ENCODE measurements at regions not wholly inside any gene's neighbourhood (a gene's known extent, or its start where the extent isn't known, plus 50 kb on each side); places are given as distances from the start of the nearest gene placed in this dataset.

DNA sequence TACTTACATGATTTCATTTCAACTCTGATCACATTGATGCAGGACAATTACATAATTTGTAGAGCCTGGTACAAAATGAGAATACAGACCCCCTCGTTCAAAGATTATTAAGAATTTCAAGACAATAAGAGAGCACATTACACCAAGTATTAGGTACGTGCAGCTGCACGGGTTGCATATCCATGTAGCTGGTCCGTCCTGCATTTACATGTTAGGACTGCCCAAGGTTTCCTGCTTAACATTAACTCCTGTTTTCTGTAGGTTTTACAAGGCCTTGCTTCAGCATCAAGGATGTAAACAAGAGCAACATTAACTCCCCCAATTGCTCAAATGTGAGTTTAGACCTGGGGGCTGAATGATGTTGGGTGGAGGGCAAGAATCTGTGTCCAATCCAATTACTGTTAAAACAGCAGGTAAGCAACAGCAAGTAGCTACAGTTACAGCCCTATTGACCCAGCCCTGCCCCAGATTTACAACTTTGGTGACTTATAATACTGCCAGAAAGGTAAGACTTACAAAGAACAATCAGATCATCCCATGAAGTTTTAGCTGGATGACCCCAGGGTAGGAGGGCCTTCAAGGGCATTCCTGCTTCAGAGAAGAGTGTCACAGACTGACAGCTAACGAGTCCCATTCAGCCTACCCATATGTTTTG lies 127.4 kb upstream of the PPP2R3A start:
- Histone ChIP-seq H3K36me3 (no peaks in the 10 kb centered on the region), H3K27ac (no peak overlapping the region), H3K4me3 (no peak overlapping the region), H3K9me3 (no peaks in the 10 kb centered on the region), H3K27me3 (no peaks in the 10 kb centered on the region), H3K4me1 (no peaks in the 10 kb centered on the region)
- intact Hi-C loops (cut with DNase I; ENCODE audit: low total_unique reads): no loop called here
- no peak for TF ChIP-seq POLR2A (IDR thresholded peaks at IDR 0.05)
- TF ChIP-seq, protein P1, sequence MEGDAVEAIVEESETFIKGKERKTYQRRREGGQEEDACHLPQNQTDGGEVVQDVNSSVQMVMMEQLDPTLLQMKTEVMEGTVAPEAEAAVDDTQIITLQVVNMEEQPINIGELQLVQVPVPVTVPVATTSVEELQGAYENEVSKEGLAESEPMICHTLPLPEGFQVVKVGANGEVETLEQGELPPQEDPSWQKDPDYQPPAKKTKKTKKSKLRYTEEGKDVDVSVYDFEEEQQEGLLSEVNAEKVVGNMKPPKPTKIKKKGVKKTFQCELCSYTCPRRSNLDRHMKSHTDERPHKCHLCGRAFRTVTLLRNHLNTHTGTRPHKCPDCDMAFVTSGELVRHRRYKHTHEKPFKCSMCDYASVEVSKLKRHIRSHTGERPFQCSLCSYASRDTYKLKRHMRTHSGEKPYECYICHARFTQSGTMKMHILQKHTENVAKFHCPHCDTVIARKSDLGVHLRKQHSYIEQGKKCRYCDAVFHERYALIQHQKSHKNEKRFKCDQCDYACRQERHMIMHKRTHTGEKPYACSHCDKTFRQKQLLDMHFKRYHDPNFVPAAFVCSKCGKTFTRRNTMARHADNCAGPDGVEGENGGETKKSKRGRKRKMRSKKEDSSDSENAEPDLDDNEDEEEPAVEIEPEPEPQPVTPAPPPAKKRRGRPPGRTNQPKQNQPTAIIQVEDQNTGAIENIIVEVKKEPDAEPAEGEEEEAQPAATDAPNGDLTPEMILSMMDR (IDR thresholded peaks at IDR 0.05): no peak
- DNase-seq: no peak

DNA sequence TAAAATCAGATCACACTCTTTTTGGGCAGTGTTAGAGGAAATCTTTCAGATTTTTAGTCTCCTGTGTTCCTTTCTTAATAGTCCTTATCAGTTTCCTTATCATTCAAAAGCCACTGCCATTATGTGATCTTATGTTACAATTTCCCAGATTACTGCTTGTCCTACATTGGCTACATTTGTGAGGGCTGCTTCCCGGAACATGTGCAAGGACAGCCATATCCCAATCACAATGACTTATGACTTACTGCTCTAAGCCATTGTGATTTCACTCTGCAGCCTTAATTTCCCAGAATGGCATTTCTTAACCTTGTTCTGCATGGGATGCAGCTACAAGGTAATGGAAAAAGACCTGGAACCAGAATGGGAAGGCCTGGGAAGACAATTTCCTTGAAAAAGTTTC lies 125.1 kb upstream of the PPP2R3A start:
- Histone ChIP-seq H3K36me3 (no peaks in the 10 kb centered on the region), H3K9me3 (no peaks in the 10 kb centered on the region), H3K4me3 (no peak overlapping the region), H3K4me1 (no peaks in the 10 kb centered on the region), H3K27ac (no peak overlapping the region), H3K27me3 (no peaks in the 10 kb centered on the region)
- DNase-seq: no peak
- no peak for TF ChIP-seq POLR2A (IDR thresholded peaks at IDR 0.05)
- TF ChIP-seq, protein P1 (IDR thresholded peaks at IDR 0.05): no peak
- intact Hi-C loops (cut with DNase I; ENCODE audit: low total_unique reads): no loop called here

DNA sequence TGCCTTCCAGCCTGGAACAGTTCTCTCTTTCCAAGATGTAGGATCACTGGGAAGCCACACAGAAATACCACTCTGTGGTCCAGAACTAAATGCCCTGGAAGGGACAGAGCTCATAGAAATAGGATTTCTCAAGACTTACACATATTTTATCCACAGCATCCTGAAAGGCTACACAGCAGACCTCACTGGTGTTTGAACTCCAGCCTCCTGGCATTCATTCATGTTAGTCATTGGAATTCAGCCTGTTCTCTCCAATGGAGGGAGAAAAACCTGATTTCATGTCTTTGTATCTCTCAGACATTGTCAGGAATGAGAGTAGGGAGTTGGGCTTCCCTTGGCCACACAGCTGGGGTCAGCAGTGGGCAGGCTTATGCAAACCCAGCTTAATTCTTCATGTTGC lies 121.1 kb upstream of the PPP2R3A start:
- H3K27ac ChIP-seq: no peak overlapping the region
- no peaks in the 10 kb centered on the region for H3K4me1 ChIP-seq
- TF ChIP-seq POLR2A (IDR thresholded peaks at IDR 0.05): no peak
- TF ChIP-seq, protein P1 (IDR thresholded peaks at IDR 0.05): no peak
- intact Hi-C loops (cut with DNase I; ENCODE audit: low total_unique reads): no loop called here
- H3K4me3 ChIP-seq: no peak overlapping the region
- no peaks in the 10 kb centered on the region for H3K9me3 ChIP-seq
- no peaks in the 10 kb centered on the region for H3K36me3 ChIP-seq
- DNase-seq: no peak
- H3K27me3 ChIP-seq: no peaks in the 10 kb centered on the region

DNA sequence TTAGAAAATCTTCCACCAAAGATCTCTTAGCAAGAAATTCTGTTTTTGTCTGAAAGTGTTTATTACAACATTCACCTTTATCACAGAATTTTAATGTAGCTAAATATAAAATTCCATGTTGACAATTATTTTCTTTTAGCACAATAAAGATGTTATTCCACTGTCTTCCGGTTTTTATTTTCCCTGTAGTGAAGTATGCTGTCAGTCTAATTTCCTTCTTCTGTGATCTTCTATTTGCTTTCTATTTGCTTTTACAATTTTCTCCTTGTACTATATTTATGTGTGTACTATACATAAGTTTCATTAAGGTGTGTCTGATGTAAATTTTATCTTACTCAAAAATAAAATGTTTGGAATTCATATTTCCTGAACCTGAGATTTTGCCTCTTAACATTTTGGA lies 117.5 kb upstream of the PPP2R3A start:
- no peak overlapping the region for H3K27ac ChIP-seq
- H3K4me1 ChIP-seq: no peaks in the 10 kb centered on the region
- no peak for DNase-seq
- no peaks in the 10 kb centered on the region for H3K9me3 ChIP-seq
- no peak overlapping the region for H3K4me3 ChIP-seq
- no peaks in the 10 kb centered on the region for H3K36me3 ChIP-seq
- intact Hi-C loops (cut with DNase I; ENCODE audit: low total_unique reads): no loop called here
- TF ChIP-seq, protein P1 (IDR thresholded peaks at IDR 0.05): no peak
- TF ChIP-seq POLR2A (IDR thresholded peaks at IDR 0.05): no peak
- H3K27me3 ChIP-seq: no peaks in the 10 kb centered on the region

DNA sequence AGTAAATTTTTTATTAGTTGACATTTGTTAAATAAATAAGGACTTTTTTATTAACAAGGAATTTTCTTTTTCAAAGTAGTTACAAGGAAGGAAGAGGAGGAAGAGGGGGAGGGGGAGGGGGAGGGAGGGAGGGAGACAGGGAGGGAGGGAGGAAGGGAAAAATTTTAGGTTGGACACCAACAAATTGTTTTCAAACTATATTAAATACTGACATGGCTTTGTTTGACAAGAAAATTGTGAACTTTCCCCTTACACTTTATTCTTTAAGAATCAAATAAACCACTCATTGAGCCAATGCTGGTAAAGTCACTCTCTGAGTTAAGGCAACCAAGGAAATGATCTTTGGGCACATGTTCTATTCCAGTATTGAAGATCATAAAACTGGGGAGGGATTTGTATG lies 115.7 kb upstream of the PPP2R3A start:
- no peaks in the 10 kb centered on the region for H3K9me3 ChIP-seq
- no peaks in the 10 kb centered on the region for H3K36me3 ChIP-seq
- H3K4me1 ChIP-seq: no peaks in the 10 kb centered on the region
- TF ChIP-seq POLR2A (IDR thresholded peaks at IDR 0.05): no peak
- TF ChIP-seq, protein P1 (IDR thresholded peaks at IDR 0.05): no peak
- intact Hi-C loops (cut with DNase I; ENCODE audit: low total_unique reads): no loop called here
- DNase-seq: no peak
- H3K27ac ChIP-seq: no peak overlapping the region
- H3K27me3 ChIP-seq: no peaks in the 10 kb centered on the region
- H3K4me3 ChIP-seq: no peak overlapping the region

Measured in uterus (tissue), 3 donors.